GM18519 (cell line): ENCODE measurements at regions not wholly inside any gene's neighbourhood (a gene's known extent, or its start where the extent isn't known, plus 50 kb on each side); places are given as distances from the start of the nearest gene placed in this dataset.
"Not testable (repeated sequence)": the region's sequence is repeated elsewhere in the genome, so short reads cannot be mapped to it uniquely, and the experiment has no call there.

Experiments used
- ATAC-seq: cut with Tn5 transposase; IDR thresholded peaks from one replicate; pipeline ENCODE4 v1.9.1; 2021; ENCODE audit warnings: mild to moderate bottlenecking, moderate library complexity; ENCODE audit not compliant: unreplicated experiment, low FRiP score

GRCh38 chr4:57945298-57945697, 835.1 kb upstream of the IGFBP7 start:
- ATAC-seq, result no peak

GRCh38 chr4:57943682-57944081, 833.5 kb upstream of the IGFBP7 start:
- ATAC-seq, result no peak

GRCh38 chr4:57937326-57937725, 827.1 kb upstream of the IGFBP7 start:
- ATAC-seq, result not testable (repeated sequence)

GRCh38 chr4:57926311-57926710, 816.1 kb upstream of the IGFBP7 start:
- no peak for ATAC-seq

GRCh38 chr4:57924951-57925350, 814.8 kb upstream of the IGFBP7 start:
- ATAC-seq, result no peak

GRCh38 chr4:57916479-57916878, 806.3 kb upstream of the IGFBP7 start:
- ATAC-seq, result no peak

- no peak for ATAC-seq
Measured at GRCh38 chr4:57911203-57911602, 801.0 kb upstream of the IGFBP7 start.

- no peak for ATAC-seq
Measured at GRCh38 chr4:57910151-57910550, 800.0 kb upstream of the IGFBP7 start.

GRCh38 chr4:57905965-57906364, 795.8 kb upstream of the IGFBP7 start:
- ATAC-seq, result no peak

- no peak for ATAC-seq
Measured at GRCh38 chr4:57877047-57877458, 766.9 kb upstream of the IGFBP7 start.

GRCh38 chr4:57875829-57876392, 765.7 kb upstream of the IGFBP7 start:
- ATAC-seq, result no peak

- no peak for ATAC-seq
Measured at GRCh38 chr4:57866468-57867171, 756.4 kb upstream of the IGFBP7 start.

GRCh38 chr4:57865264-57865663, 755.1 kb upstream of the IGFBP7 start:
- peak; percentile 82 for ATAC-seq

- peak; percentile 90 for ATAC-seq
Measured at GRCh38 chr4:57854748-57855147, 744.6 kb upstream of the IGFBP7 start.

- no peak for ATAC-seq
Measured at GRCh38 chr4:57850141-57850540, 740.0 kb upstream of the IGFBP7 start.

GRCh38 chr4:57832083-57832482, 721.9 kb upstream of the IGFBP7 start:
- ATAC-seq, result no peak

- no peak for ATAC-seq
Measured at GRCh38 chr4:57789666-57790065, 679.5 kb upstream of the IGFBP7 start.

- no peak for ATAC-seq
Measured at GRCh38 chr4:57777876-57778275, 667.7 kb upstream of the IGFBP7 start.

- ATAC-seq, result no peak
Measured at GRCh38 chr4:57774681-57775080, 664.5 kb upstream of the IGFBP7 start.

GRCh38 chr4:57774171-57774570, 664.0 kb upstream of the IGFBP7 start:
- ATAC-seq, result no peak

GRCh38 chr4:57766341-57766740, 656.2 kb upstream of the IGFBP7 start:
- ATAC-seq, result no peak

- no peak for ATAC-seq
Measured at GRCh38 chr4:57764856-57765255, 654.7 kb upstream of the IGFBP7 start.
